KBM-7 (cell line): ENCODE measurements at regions not wholly inside any gene's neighbourhood (a gene's known extent, or its start where the extent isn't known, plus 50 kb on each side); places are given as distances from the start of the nearest gene placed in this dataset.
A peak's percentile ranks its signal among the peaks of the same experiment; 100 is the strongest.
"Not testable (repeated sequence)": the region's sequence is repeated elsewhere in the genome, so short reads cannot be mapped to it uniquely, and the experiment has no call there.

ENCODE experiments used
- DNase-seq: peaks from one replicate; pipeline ENCODE4 v3.0.0-alpha.2; 2015
- in situ Hi-C: fragments of 300-500 bp; cut with MboI; formaldehyde crosslinking; loops from 2 replicates; pipeline ENCODE4 v1.14.3; 2020; ENCODE audit warnings: low sequenced_read_pairs, low pct_unique_long_range_greater_than_20kb, mixed read lengths

- in situ Hi-C loops = no loop called here
- DNase-seq = peak; percentile 96
Observed at GRCh38 chr3:17905996-17906395, 163.6 kb upstream of the TBC1D5 start.

DNA sequence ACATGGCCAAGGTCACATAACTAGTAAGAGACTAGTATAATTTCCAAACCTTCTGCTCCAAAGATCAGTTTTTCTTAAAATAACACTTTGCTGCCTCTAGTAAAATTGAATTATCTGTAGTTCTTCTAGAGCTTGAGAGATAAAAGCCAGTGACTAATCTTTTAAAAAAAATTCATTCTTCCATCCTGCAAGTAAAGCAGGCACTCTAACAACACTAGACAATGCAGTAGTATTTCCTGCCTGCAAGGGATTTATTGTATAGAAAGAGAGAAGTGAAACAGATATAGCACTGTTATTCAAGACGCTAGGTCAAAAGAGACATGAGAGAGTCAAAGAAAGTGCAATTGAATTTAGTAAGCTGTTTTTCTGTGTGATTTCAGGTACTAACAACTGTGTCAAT is 159.5 kb upstream of the TBC1D5 start:
- DNase-seq = peak; percentile 76
- in situ Hi-C loops = no loop called here

DNA sequence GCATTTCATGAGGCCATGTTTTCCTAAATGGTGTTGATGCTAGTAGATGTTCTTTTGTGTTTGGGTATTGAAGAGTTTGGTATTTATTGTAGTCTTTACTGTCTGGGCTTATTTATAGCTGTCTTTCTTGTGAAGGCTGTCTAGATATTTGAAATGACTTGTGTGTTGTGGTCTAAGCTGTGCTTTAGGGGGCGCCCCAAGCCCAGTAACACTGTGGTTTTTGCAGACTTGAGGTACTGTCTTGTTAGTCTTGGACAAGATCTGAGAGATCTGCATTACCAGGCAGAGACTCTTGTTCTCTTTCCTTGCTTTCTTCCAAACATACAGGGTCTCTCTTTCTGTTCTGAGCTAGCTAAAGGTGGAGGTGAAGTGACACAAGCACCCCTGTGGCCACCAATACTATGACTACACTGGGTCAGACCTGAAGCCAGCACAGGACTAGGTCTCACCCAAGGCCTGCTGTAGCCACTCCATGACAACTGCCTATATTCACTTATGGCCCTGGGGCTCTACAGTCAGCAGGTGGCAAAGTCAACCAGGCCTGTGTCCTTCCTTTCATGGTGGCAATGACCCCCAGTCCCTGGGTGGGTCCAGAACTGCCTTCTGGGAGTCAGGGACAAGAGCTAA is 152.1 kb upstream of the TBC1D5 start:
- in situ Hi-C loops = no loop called here
- DNase-seq = peak; percentile 88

GRCh38 chr3:17891139-17891856 is 148.9 kb upstream of the TBC1D5 start:
- in situ Hi-C loops = no loop called here
- no peak for DNase-seq

DNA sequence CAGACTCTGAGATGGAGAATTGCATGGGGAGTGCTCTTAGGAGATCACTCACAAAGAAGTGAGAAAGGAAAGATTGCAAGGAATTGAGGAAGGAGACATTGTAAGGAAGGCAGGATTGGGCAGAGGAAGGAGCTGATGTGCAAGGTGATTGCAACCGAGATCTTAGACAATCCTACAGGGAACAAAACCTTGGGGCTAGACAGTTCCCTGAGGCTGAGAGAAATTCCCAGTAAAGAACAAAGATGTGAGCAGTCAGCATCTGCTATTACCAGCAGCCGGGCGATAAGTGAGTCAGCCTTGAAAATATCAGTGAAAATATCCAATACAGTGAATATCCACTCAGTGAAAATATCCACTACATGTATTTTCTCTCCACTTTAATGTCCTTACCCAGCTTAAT is 143.6 kb upstream of the TBC1D5 start:
- in situ Hi-C loops = no loop called here
- DNase-seq = no peak

DNA sequence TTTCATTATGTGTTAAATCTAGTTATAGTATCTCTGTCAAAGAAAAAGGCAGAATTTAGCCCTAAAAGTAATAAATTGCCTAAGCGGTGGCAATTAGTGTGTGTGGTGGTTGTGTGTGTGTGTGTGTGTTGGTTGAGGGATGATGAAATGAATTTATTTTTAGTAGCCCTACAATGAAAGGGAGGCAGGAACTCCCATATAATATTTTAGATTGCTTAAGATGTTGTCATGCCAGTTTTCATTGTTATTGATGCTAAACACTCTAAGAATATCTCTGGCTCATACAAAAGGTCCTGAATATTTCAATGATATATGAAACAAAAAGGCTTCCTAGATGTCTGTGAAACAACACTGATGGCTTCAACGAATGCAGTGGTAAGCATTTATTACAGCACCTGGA is 140.6 kb upstream of the TBC1D5 start:
- in situ Hi-C loops = no loop called here
- no peak for DNase-seq

- in situ Hi-C loops = no loop called here
- DNase-seq = no peak
Observed at GRCh38 chr3:17877299-17877698, 134.9 kb upstream of the TBC1D5 start.

DNA sequence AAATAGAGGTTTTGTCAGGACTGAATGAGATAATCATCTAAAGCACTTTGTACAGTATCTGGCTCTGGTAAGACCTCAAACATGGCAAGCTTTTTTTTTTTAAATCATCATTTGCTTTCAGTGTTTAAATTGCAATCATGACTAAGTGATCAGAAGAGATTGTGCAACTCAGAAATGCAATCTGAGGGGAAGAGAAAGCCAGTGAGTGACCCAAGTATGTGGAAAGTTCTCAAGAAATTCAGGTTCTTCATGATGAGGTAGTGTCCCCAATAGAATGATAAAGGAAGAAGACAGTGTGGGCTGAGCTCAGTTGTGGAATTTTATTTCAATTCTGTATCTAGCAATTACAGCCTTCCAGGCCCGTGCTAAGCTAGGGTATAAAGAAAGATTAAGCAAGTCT is 132.2 kb upstream of the TBC1D5 start:
- in situ Hi-C loops = no loop called here
- no peak for DNase-seq

GRCh38 chr3:17872457-17872856 is 130.0 kb upstream of the TBC1D5 start:
- in situ Hi-C loops = no loop called here

GRCh38 chr3:17865631-17866030 is 123.2 kb upstream of the TBC1D5 start:
- no peak for DNase-seq
- in situ Hi-C loops = no loop called here

More at GRCh38 chr3:17872457-17872856, 130.0 kb upstream of the TBC1D5 start:
- DNase-seq = no peak

DNA sequence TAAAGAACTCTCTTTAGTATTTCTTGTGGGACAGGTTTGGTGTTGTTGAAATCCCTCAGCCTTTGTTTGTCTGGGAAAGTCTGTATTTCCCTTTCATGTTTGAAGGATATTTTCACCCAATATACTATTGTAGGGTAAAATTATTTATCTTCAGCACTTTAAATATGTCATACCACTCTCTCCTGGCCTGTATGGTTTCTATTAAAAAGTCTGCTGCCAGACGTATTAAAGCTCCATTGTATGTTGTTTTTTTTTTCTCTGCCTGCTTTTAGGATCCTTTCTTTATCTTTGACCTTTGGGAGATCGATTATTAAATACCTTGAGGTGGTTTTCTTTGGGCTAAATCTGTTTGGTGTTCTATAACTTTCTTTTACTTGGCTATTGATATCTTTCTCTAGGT is 119.0 kb upstream of the TBC1D5 start:
- in situ Hi-C loops = no loop called here

DNA sequence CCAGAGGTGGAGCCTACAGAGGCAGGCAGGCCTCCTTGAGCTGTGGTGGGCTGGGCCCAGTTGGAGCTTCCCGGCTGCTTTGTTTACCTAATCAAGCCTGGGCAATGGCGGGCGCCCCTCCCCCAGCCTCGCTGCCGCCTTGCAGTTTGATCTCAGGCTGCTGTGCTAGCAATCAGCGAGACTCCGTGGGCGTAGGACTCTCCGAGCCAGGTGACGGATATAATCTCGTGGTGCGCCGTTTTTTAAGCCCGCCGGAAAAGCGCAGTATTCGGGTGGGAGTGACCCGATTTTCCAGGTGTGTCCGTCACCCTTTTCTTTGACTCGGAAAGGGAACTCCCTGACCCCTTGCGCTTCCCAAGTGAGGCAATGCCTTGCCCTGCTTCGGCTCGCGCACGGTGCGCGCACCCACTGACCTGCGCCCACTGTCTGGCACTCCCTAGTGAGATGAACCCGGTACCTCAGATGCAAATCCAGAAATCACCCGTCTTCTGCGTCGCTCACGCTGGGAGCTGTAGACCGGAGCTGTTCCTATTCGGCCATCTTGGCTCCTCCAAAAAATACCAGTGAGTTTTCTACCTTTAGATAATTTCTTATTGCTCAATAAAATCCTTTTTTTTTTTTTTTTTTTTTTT is 118.5 kb upstream of the TBC1D5 start:
- DNase-seq, in situ Hi-C loops: not testable (repeated sequence)

More for the DNA sequence above, 119.0 kb upstream of the TBC1D5 start:
- DNase-seq = no peak

- in situ Hi-C loops = no loop called here
- DNase-seq = no peak
Observed at GRCh38 chr3:17852217-17852616, 109.8 kb upstream of the TBC1D5 start.

- in situ Hi-C loops = no loop called here
- DNase-seq = peak; percentile 83
Observed at GRCh38 chr3:17850448-17850847, 108.0 kb upstream of the TBC1D5 start.

- DNase-seq = no peak
- in situ Hi-C loops = no loop called here
Observed at GRCh38 chr3:17848102-17848501, 105.7 kb upstream of the TBC1D5 start.

DNA sequence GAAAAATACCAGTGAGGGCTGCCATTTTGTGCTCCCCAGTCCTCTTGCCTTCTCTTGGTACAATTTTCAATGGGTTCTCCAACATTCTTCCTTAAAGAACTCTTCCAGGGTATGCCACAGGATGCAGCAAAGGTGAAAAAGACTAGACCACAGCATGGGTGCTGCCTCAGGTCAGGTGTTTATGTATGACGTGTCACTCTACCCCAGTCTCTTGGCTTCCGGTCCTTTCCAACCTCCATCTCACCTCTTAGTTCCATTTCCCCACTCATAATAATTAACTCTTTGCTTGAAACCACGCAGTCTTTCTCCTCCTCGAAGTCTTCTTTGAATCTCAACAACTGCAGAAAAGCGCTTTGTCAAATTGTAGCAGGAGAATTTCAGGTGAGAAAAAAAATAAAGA is 104.7 kb upstream of the TBC1D5 start:
- in situ Hi-C loops = no loop called here
- no peak for DNase-seq

- in situ Hi-C loops = no loop called here
Observed at GRCh38 chr3:17846466-17846865, 104.0 kb upstream of the TBC1D5 start.

DNA sequence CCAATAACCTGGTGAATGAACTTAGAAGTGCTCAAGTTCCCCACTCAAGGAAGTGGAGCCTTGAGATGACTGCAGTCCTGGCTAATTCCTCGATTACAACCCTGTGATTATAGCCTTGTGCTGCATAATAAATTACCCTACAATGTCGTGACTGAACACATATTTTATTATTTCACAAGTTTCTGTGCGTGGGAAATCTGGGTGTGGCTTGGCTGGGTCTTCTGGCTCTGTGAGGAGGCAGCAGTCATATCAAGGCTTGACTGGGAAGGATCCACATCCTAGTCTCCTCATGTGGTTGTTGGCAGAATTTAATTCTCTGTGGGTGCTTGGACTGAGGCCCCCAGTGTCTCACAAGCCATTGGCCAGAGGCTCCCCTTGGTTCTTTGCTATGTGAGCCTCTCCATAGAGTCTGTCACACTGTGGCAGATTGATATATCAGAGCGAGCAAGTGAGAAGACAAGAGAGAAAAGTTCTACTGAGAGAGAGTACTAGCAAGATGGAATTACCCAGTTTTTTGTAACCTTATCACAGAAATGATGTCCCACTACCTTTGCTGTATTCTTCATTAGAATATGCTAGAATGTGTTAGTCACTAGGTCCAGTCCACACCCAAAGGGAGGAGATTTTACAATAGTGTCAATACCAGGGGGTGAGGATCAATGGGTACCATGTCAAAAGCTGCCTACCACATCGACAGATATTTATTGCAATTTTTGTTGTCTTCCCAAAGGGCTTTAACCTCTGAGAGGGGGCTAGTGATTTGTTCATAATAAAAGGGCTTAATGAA is 102.8 kb upstream of the TBC1D5 start:
- in situ Hi-C loops = no loop called here
- no peak for DNase-seq

More at GRCh38 chr3:17846466-17846865, 104.0 kb upstream of the TBC1D5 start:
- no peak for DNase-seq

GRCh38 chr3:17844236-17844635 is 101.8 kb upstream of the TBC1D5 start:
- no peak for DNase-seq
- in situ Hi-C loops = no loop called here
